ENCODE measurements at regions not wholly inside any gene's neighbourhood (a gene's known extent, or its start where the extent isn't known, plus 50 kb on each side); places are given as distances from the start of the nearest gene placed in this dataset.

DNA sequence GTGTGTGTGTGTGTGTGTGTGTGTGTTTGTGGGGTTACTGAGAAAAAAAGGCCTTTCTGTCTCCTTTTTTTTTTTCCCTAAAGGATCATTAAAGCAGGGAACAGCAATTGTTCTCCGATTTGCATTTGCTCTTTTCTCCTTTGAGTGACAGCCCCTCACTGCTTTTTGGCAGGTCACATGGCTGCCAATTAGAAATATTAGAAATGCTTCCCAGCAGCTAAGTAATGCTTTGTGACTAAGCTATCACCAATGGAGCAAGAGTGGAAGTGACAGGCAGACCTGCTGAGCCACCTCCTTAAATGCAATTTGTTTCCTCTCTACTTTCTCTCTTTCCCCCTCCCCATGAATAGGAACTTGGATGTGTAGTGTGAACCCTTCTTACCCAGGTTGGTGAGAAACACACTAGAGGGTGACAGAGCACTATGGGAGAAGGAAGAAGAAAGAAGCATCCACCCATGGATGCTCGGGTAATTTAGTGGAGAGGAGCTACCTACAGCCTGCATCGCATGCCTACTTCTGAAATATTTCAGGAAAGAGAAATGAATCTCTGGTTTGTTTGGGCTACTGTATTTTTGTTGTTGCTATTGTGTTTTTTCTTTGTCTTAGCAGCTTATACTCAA is 165.2 kb upstream of the PDZRN3 start:
- TF ChIP-seq SPI1 (IDR thresholded peaks at IDR 0.05; ENCODE audit: low read depth, low read length) = no peak
- no peak for TF ChIP-seq TAF1 (IDR thresholded peaks at IDR 0.05; ENCODE audit: low read depth, low read length)
- no peak for TF ChIP-seq POLR2AphosphoS5 (IDR thresholded peaks at IDR 0.05; ENCODE audit: low read depth, low read length)
- TF ChIP-seq POLR2A (IDR thresholded peaks at IDR 0.05; ENCODE audit: low read depth, low read length) = no peak
- TF ChIP-seq PAX5 (IDR thresholded peaks at IDR 0.05; ENCODE audit: insufficient read depth, low read length, severe bottlenecking) = no peak

All from GM12891 (cell line).